ENCODE measurements at regions not wholly inside any gene's neighbourhood (a gene's known extent, or its start where the extent isn't known, plus 50 kb on each side); places are given as distances from the start of the nearest gene placed in this dataset.

- in situ Hi-C loops (cut with MboI; ENCODE audit: low sequenced_read_pairs): no loop called here
- Histone ChIP-seq H3K18ac (ENCODE audit: low read depth, low read length) (no peak overlapping the region), H3K4me2 (ENCODE audit: low read depth, low read length) (no peak overlapping the region), H2AFZ (replicated peaks; ENCODE audit: low read length, poor library complexity) (no peak overlapping the region), H4K8ac (ENCODE audit: low read depth in 2 of 2, low read length in 2 of 2) (no peak overlapping the region), H3K79me1 (ENCODE audit: low read depth in 1 of 2, low read length in 2 of 2) (no peaks in the 10 kb centered on the region), H2BK20ac (ENCODE audit: low read depth, low read length) (no peak overlapping the region), H3K4ac (ENCODE audit: low read depth, low read length) (no peak overlapping the region), H3K56ac (ENCODE audit: extremely low read depth, insufficient read depth, low read length) (no peak overlapping the region), H3K14ac (replicated peaks; ENCODE audit: low read depth, low read length) (no peak overlapping the region), H4K5ac (ENCODE audit: low read depth, low read length) (no peak overlapping the region), H3K27ac (ENCODE audit: insufficient read depth, low read length) (no peak overlapping the region), H3K9me3 (ENCODE audit: control insufficient read depth, insufficient read depth, low read length) (0 out of 2 replicates have a peak, but pooled peaks cover 5% of the 10 kb centered on the region), H2AK9ac (replicated peaks; ENCODE audit: low read depth, low read length, poor library complexity) (no peak overlapping the region), H3K9me1 (ENCODE audit: insufficient read depth, low read length) (no peaks in the 10 kb centered on the region), H3K4me1 (ENCODE audit: control insufficient read depth, insufficient read depth, low read length) (peaks cover 4% of the 10 kb centered on the region; the same call in 1 of the 2 replicates), H2BK120ac (ENCODE audit: low read depth, low read length) (no peak overlapping the region), H3K27me3 (ENCODE audit: control insufficient read depth, insufficient read depth, low read length) (peaks cover 6% of the 10 kb centered on the region; the same call in 1 of the 2 replicates), H4K91ac (ENCODE audit: insufficient read depth, low read depth, low read length) (no peak overlapping the region), H3K23ac (ENCODE audit: low read depth, low read length) (no peak overlapping the region), H3K9ac (ENCODE audit: low read depth, low read length) (no peak overlapping the region), H3K4me3 (ENCODE audit: insufficient read depth, low read depth, low read length) (no peak overlapping the region), H2BK15ac (ENCODE audit: low read depth, low read length) (no peak overlapping the region), H3K36me3 (ENCODE audit: control insufficient read depth, insufficient read depth, low read length) (no peaks in the 10 kb centered on the region), H4K20me1 (ENCODE audit: insufficient read depth, low read length) (no peaks in the 10 kb centered on the region), H2AK5ac (ENCODE audit: low read depth, low read length) (no peak overlapping the region), H2BK5ac (ENCODE audit: low read depth, low read length, poor library complexity, severe bottlenecking) (no peak overlapping the region)
- WGBS, 2 experiments (ENCODE audit: extremely low coverage in 2 of 2, insufficient read length in 1 of 2): no CpG with 5 or more reads among the region's 1 CpG
- ChIA-PET POLR2A (ENCODE audit: unreplicated experiment) (no interaction called here), CTCF (no interaction called here)
- dilution Hi-C loops (cut with HindIII; ENCODE audit: low sequenced_read_pairs, unreplicated experiment): no loop called here
- TF ChIP-seq MAZ (IDR thresholded peaks at IDR 0.05; ENCODE audit: borderline replicate concordance, low read depth, low read length): no peak
- TF ChIP-seq FOS (IDR thresholded peaks at IDR 0.05; ENCODE audit: low read depth, low read length): no peak
- TF ChIP-seq SMC3 (IDR thresholded peaks at IDR 0.05; ENCODE audit: low read depth, low read length): no peak
- TF ChIP-seq NFE2L2 (IDR thresholded peaks at IDR 0.05; ENCODE audit: low read depth, low read length): no peak
- no peak for TF ChIP-seq POLR2A (IDR thresholded peaks at IDR 0.05; ENCODE audit: low read depth, low read length)
- no peak for TF ChIP-seq RFX5 (IDR thresholded peaks at IDR 0.05; ENCODE audit: low read depth, low read length)
- TF ChIP-seq BHLHE40 (IDR thresholded peaks at IDR 0.05; ENCODE audit: low read depth, low read length): no peak
- no peak for TF ChIP-seq CHD1 (IDR thresholded peaks at IDR 0.05; ENCODE audit: low read depth, low read length)
- TF ChIP-seq MAFK (IDR thresholded peaks at IDR 0.05; ENCODE audit: low read depth, low read length): no peak
- no peak for TF ChIP-seq RCOR1 (IDR thresholded peaks at IDR 0.05; ENCODE audit: insufficient replicate concordance, low read length)
- TF ChIP-seq CEBPB (IDR thresholded peaks at IDR 0.05; ENCODE audit: low read depth, low read length): no peak
- TF ChIP-seq ELK1 (IDR thresholded peaks at IDR 0.05; ENCODE audit: borderline replicate concordance, low read depth, low read length): no peak
- no peak for TF ChIP-seq CTCF (conservative IDR thresholded peaks at IDR 0.05; ENCODE audit: low read depth, low read length)
- ATAC-seq (ENCODE audit: low read depth) (no peak), DNase-seq (no peak)
- intact Hi-C loops (cut with micrococcal nuclease): loop anchor here (5.0 kb wide), 1 partner anchor 1398 kb away; no protein-coding TSS in a partner anchor
- BruUV-seq (replicated peaks): no TSS peak
These were observed 117.7 kb downstream of the GAS1 start for GRCh38 chr9:86829496-86830046.
